GM12875 (cell line): ENCODE measurements at regions not wholly inside any gene's neighbourhood (a gene's known extent, or its start where the extent isn't known, plus 50 kb on each side); places are given as distances from the start of the nearest gene placed in this dataset.

Experiments used
- H3K4me3 ChIP-seq: one replicate; pipeline ENCODE4 v1.5.1; 2011; ENCODE audit warnings: low read depth, low read length, control low read depth
- CTCF ChIP-seq: IDR thresholded peaks from 2 replicates; pipeline ENCODE4 v1.5.1; 2011; ENCODE audit warnings: low read depth, mild to moderate bottlenecking, control low read depth, inconsistent platforms, low read length, moderate library complexity, borderline replicate concordance; ENCODE audit not compliant: insufficient read depth

- no peak for TF ChIP-seq CTCF
- no peak overlapping the region for H3K4me3 ChIP-seq
These were observed 136.7 kb upstream of the GMDS start for GRCh38 chr6:2381872-2382661.

- no peak for TF ChIP-seq CTCF
- H3K4me3 ChIP-seq = no peak overlapping the region
These were observed 133.7 kb upstream of the GMDS start for GRCh38 chr6:2378891-2379652.

DNA sequence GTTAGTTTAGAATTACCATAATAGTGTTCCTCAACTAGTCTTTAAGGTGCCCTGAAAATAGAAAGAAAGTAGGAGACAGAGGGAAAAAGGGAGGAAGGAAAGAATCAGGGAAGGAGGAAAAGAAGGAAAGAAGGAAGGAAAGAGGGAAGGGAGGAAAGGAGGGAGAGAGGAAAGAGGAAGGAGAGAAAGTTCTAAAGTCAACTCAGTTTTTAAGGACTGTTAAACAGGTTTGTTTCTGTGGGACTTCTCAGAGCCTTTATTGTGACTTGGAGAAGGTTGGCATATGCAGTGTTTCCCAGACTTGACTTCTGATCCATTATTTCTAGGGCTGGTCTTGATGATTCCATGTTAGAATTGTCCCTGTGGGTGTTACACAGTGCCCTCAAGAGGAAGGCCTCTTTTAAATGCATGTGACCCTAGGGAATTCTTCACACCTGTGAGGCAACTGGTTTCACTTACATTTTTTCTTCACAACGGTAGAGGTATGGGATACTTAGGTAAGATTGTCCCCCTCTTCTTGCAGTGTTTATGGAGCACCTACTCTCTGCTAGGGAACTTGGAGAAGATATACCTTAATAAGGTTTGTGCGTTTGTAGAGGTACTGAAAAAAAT is 132.7 kb upstream of the GMDS start:
- no peak for TF ChIP-seq CTCF

DNA sequence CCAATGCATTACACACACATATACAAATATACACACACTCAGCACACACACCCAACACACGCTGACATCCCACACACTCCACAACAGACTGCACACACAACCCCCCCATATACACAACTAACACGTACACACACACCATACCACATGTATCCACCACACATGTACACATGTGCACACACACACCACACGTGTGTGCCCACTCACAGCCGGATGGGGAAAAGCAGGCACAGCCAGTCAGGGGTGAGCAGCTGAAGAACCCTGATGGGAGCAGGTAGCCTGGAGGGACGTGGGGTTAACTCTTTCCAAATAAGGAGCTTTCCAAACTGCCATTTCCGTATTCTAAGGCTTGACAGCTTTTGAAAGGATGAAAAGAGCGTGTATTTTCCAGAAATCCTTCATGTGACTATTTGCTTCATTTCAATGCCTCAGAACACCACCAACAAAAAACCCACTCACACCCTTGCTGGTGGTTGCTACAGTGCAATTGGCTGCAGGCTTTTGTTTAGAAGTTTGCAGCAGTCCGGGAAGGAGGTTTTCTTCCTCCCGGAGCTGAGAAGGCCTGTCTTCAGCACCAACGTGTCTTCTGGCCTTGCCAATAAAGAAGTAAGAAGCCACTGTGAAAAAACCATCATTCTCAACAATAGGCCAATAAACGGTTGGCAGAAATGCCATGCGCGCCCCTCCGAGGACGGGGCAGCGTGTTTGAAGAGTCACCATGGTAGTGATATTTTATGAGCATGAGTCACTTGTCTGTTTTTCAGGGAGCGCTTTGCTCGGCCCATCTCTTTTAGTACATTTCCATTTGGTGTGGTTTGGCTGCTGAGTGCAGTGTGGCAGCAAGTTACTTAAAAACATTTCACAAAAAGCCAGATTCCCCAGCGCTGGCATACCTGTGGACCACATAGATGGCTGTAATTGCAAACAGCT is 131.3 kb upstream of the GMDS start:
- H3K4me3 ChIP-seq = no peak overlapping the region
- TF ChIP-seq CTCF = no peak

More for the DNA sequence above, 132.7 kb upstream of the GMDS start:
- H3K4me3 ChIP-seq = no peak overlapping the region

GRCh38 chr6:2375443-2375842 is 130.0 kb upstream of the GMDS start:
- TF ChIP-seq CTCF = no peak
- no peak overlapping the region for H3K4me3 ChIP-seq

GRCh38 chr6:2369606-2370005 is 124.2 kb upstream of the GMDS start:
- H3K4me3 ChIP-seq = no peak overlapping the region
- no peak for TF ChIP-seq CTCF
